HepG2 (cell line): ENCODE measurements at regions not wholly inside any gene's neighbourhood (a gene's known extent, or its start where the extent isn't known, plus 50 kb on each side); places are given as distances from the start of the nearest gene placed in this dataset.

Experiments
- ATAC-seq: fragments of 200-7000 bp; cut with Tn5 transposase; 3 replicates; pipeline ENCODE4 v1.9.1; 2020; ENCODE audit warnings: mild to moderate bottlenecking, moderate library complexity
- BruUV-seq: library from RNA; stranded (reverse); fragments of 400-500 nt; replicated peaks from 2 replicates; lab custom pipeline; 2021; lab: Mats Ljungman, UMichigan
- CTCF ChIA-PET: fragments of 300-600 bp; formaldehyde crosslinking; extraction: SDS; loops from one replicate; lab custom pipeline; 2021; ENCODE audit warnings: low total read pairs, inconsistent platforms, low intra/inter-chr PET ratio; lab: Yijun Ruan, JAX
- POLR2A ChIA-PET: fragments of 350-600 bp; sonication (Branson Sonifier 250); formaldehyde crosslinking; loops from one replicate; lab custom pipeline; 2020; ENCODE audit warnings: antibody characterized with exemption, inconsistent platforms; lab: Yijun Ruan, JAX
- DNase-seq: peaks from one replicate; pipeline ENCODE4 v3.0.0-alpha.2; 2015; ENCODE audit warnings: low spot score
- FAIRE-seq: peaks from 3 replicates; lab custom pipeline; 2011; peaks lifted over from hg19 to GRCh38; lab: Jason Lieb, UNC
- H2AFZ ChIP-seq: one replicate; pipeline ENCODE4 v1.6.1; 2011; ENCODE audit warnings: low read length, inconsistent platforms
- H3K27ac ChIP-seq: fragments of 300-600 bp; 3 replicates; pipeline ENCODE4 v1.8.0; 2011; ENCODE audit warnings: mixed run types, mild to moderate bottlenecking, mixed read lengths, low read length, inconsistent platforms; ENCODE audit not compliant: insufficient read depth; ENCODE audit errors: extremely low read length
- H3K27me3 ChIP-seq, 2 experiments: fragments of 200-600 bp in 1 of 2; 2 replicates in 1 of 2; 3 replicates in 1 of 2; pipeline versions ENCODE4 v1.6.0 to v1.8.0; 2011; ENCODE audit warnings: low read length in 2 of 2, mild to moderate bottlenecking in 2 of 2, moderate library complexity in 2 of 2, inconsistent platforms in 1 of 2; ENCODE audit not compliant: insufficient read depth in 2 of 2, control insufficient read depth in 1 of 2
- H3K36me3 ChIP-seq, 2 experiments: fragments of 200-600 bp in 1 of 2; replicated peaks in 1 of 2; 2 replicates in 1 of 2; 3 replicates in 1 of 2; pipeline versions ENCODE4 v1.5.1 to v1.8.0; 2011; ENCODE audit warnings: low read length in 2 of 2, inconsistent platforms in 1 of 2; ENCODE audit not compliant: insufficient read depth in 2 of 2, control insufficient read depth in 1 of 2
- H3K4me1 ChIP-seq: 2 replicates; pipeline ENCODE4 v1.5.1; 2012; ENCODE audit warnings: low read length, inconsistent platforms; ENCODE audit not compliant: insufficient read depth
- H3K4me2 ChIP-seq: 2 replicates; pipeline ENCODE4 v1.6.0; 2011; ENCODE audit warnings: low read depth, low read length, inconsistent platforms
- H3K4me3 ChIP-seq, 3 experiments: fragments of 200-600 bp in 1 of 3; sonication (generic), shearing (Covaris generic) in 1 of 3; replicated peaks in 1 of 3; 2 replicates each; pipeline ENCODE4 v1.5.1; 2011 to 2016; ENCODE audit warnings: low read length in 3 of 3, inconsistent platforms in 2 of 3, low read depth in 2 of 3, mild to moderate bottlenecking in 2 of 3, control low read depth in 1 of 3, mixed read lengths in 1 of 3; ENCODE audit not compliant: insufficient read depth in 1 of 3
- H3K79me2 ChIP-seq: one replicate; pipeline ENCODE4 v1.6.1; 2011; ENCODE audit warnings: low read length, inconsistent platforms; ENCODE audit not compliant: insufficient read depth
- H3K9ac ChIP-seq: 2 replicates; pipeline ENCODE4 v1.6.0; 2011; ENCODE audit warnings: mild to moderate bottlenecking, low read depth, low read length, inconsistent platforms; ENCODE audit not compliant: insufficient read depth
- H3K9me3 ChIP-seq: 2 replicates; pipeline ENCODE4 v1.5.1; 2012; ENCODE audit warnings: mild to moderate bottlenecking, low read length
- H4K20me1 ChIP-seq: 2 replicates; pipeline ENCODE4 v1.6.0; 2011; ENCODE audit warnings: inconsistent platforms, mild to moderate bottlenecking, low read length, moderate library complexity; ENCODE audit not compliant: insufficient read depth
- ATF2 ChIP-seq: sonication (generic); formaldehyde crosslinking; IDR thresholded peaks from 2 replicates; pipeline ENCODE4 v1.4.0; 2020; ENCODE audit warnings: missing genetic modification reagents
- DMTF1 ChIP-seq: sonication (generic); formaldehyde crosslinking; IDR thresholded peaks from 2 replicates; pipeline ENCODE4 v1.4.0; 2020; ENCODE audit warnings: mild to moderate bottlenecking, missing genetic modification reagents
- DNMT3B ChIP-seq: conservative IDR thresholded peaks from 2 replicates; pipeline ENCODE4 v1.6.1; 2016; ENCODE audit warnings: missing biosample characterization, control low read depth
- GFI1 ChIP-seq: sonication (generic); formaldehyde crosslinking; IDR thresholded peaks from 2 replicates; pipeline ENCODE4 v1.5.0; 2020; ENCODE audit warnings: missing genetic modification reagents, mild to moderate bottlenecking, borderline replicate concordance
- GLI4 ChIP-seq: sonication (generic); formaldehyde crosslinking; IDR thresholded peaks from 2 replicates; pipeline ENCODE4 v1.5.1; 2020; ENCODE audit warnings: missing genetic modification reagents, mild to moderate bottlenecking, moderate library complexity, borderline replicate concordance
- HNRNPLL ChIP-seq: fragments of 200-400 bp; formaldehyde crosslinking; IDR thresholded peaks from 2 replicates; pipeline ENCODE4 v1.6.1; 2017; ENCODE audit warnings: mild to moderate bottlenecking, low read depth, low read length; ENCODE audit not compliant: poor library complexity, severe bottlenecking
- MNT ChIP-seq: fragments of 450-650 bp; IDR thresholded peaks from 2 replicates; pipeline ENCODE4 v1.6.1; 2016
- SIN3A ChIP-seq: IDR thresholded peaks from 2 replicates; pipeline ENCODE4 v1.6.1; 2011; ENCODE audit warnings: low read depth, mild to moderate bottlenecking, control low read depth, low read length, borderline replicate concordance
- WIZ ChIP-seq: sonication (generic); formaldehyde crosslinking; IDR thresholded peaks from 2 replicates; pipeline ENCODE4 v1.5.1; 2020; ENCODE audit warnings: mild to moderate bottlenecking, missing genetic modification reagents
- ZNF12 ChIP-seq: sonication (generic); formaldehyde crosslinking; IDR thresholded peaks from 2 replicates; pipeline ENCODE4 v1.5.0; 2020; ENCODE audit warnings: missing genetic modification reagents
- ZNF256 ChIP-seq: sonication (generic); formaldehyde crosslinking; conservative IDR thresholded peaks from 2 replicates; pipeline ENCODE4 v1.4.0; 2020; ENCODE audit warnings: missing genetic modification reagents
- ZNF468 ChIP-seq: sonication (generic); formaldehyde crosslinking; IDR thresholded peaks from 2 replicates; pipeline ENCODE4 v1.8.0; 2022; ENCODE audit warnings: mild to moderate bottlenecking, moderate library complexity, missing genetic modification reagents
- ZNF629 ChIP-seq: sonication (generic); formaldehyde crosslinking; conservative IDR thresholded peaks from 2 replicates; pipeline ENCODE4 v1.5.0; 2020; ENCODE audit warnings: missing genetic modification reagents
- ZNF709 ChIP-seq: sonication (generic); formaldehyde crosslinking; IDR thresholded peaks from 2 replicates; pipeline ENCODE4 v1.5.0; 2020; ENCODE audit warnings: mild to moderate bottlenecking, missing genetic modification reagents
- WGBS: methylation state at CpG from one replicate; pipeline ENCODE4 v1.1.6; 2017; ENCODE audit warnings: low lambda C conversion rate; 5-methylcytosine and 5-hydroxymethylcytosine counted together
- in situ Hi-C: cut with HindIII; loops from 2 replicates; pipeline ENCODE4 v1.10.0; 2017; ENCODE audit warnings: low pct_unique_long_range_greater_than_20kb; ENCODE audit not compliant: extremely low pct_ligation_motif_present
- intact Hi-C: fragments of 100-400 bp; cut with micrococcal nuclease; formaldehyde crosslinking; loops from one replicate; pipeline ENCODE4 v1.10.0; 2022; ENCODE audit not compliant: unreplicated experiment

- H3K36me3 ChIP-seq = no peaks in the 10 kb centered on the region
- H3K79me2 ChIP-seq = no peaks in the 10 kb centered on the region
- H3K27me3 ChIP-seq = no peaks in the 10 kb centered on the region
- POLR2A ChIA-PET = no interaction called here
- H3K27ac ChIP-seq = no peak overlapping the region
- TF ChIP-seq MNT (no peak), GFI1 (CRISPR knock-in tag) (no peak), DNMT3B (CRISPR knock-in tag) (no peak), GLI4 (CRISPR knock-in tag) (no peak)
- no peaks in the 10 kb centered on the region for H3K9me3 ChIP-seq
- in situ Hi-C loops = no loop called here
- no peaks in the 10 kb centered on the region for H4K20me1 ChIP-seq
- H2AFZ ChIP-seq = no peak overlapping the region
- H3K9ac ChIP-seq = no peak overlapping the region
- DNase-seq (no peak), ATAC-seq (no peak), FAIRE-seq (no peak)
- intact Hi-C loops = no loop called here
- no TSS peak for BruUV-seq
- H3K4me1 ChIP-seq = no peaks in the 10 kb centered on the region
- no peak overlapping the region for H3K4me2 ChIP-seq
- CTCF ChIA-PET = no interaction called here
- WGBS = 6% methylated on average over 1 of the region's 1 CpG
- H3K4me3 ChIP-seq = no peak overlapping the region
These were observed 110.3 kb upstream of the MITF start for GRCh38 chr3:69628951-69629350.

- H3K4me2 ChIP-seq = no peak overlapping the region
- intact Hi-C loops (no loop called here), in situ Hi-C loops (no loop called here)
- no peak overlapping the region for H3K9ac ChIP-seq
- CTCF ChIA-PET = no interaction called here
- POLR2A ChIA-PET = no interaction called here
- H3K27me3 ChIP-seq = no peaks in the 10 kb centered on the region
- no peaks in the 10 kb centered on the region for H3K36me3 ChIP-seq
- no peaks in the 10 kb centered on the region for H3K4me1 ChIP-seq
- BruUV-seq = no TSS peak
- H4K20me1 ChIP-seq = no peaks in the 10 kb centered on the region
- no peaks in the 10 kb centered on the region for H3K79me2 ChIP-seq
- no peak overlapping the region for H2AFZ ChIP-seq
- no peak for ATAC-seq
- no peak overlapping the region for H3K27ac ChIP-seq
- no peak for FAIRE-seq
- WGBS = 0% methylated on average over 4 of the region's 5 CpGs
- H3K9me3 ChIP-seq = no peaks in the 10 kb centered on the region; the same call in 1 of the 2 replicates
- no peak overlapping the region for H3K4me3 ChIP-seq
- no peak for DNase-seq
- TF ChIP-seq ZNF709 (CRISPR knock-in tag) (no peak), ZNF468 (no peak), HNRNPLL (no peak), ZNF256 (no peak), SIN3A (no peak), WIZ (no peak), DMTF1 (no peak), ATF2 (no peak), ZNF629 (CRISPR knock-in tag) (no peak), ZNF12 (no peak)
These were observed 126.0 kb upstream of the MITF start for GRCh38 chr3:69613286-69613685.
